HG03045 (cell line): ENCODE measurements at regions not wholly inside any gene's neighbourhood (a gene's known extent, or its start where the extent isn't known, plus 50 kb on each side); places are given as distances from the start of the nearest gene placed in this dataset.
A peak's percentile ranks its signal among the peaks of the same experiment; 100 is the strongest.
"Not testable (repeated sequence)": the region's sequence is repeated elsewhere in the genome, so short reads cannot be mapped to it uniquely, and the experiment has no call there.

ENCODE experiments used
- ATAC-seq: cut with Tn5 transposase; IDR thresholded peaks from one replicate; pipeline ENCODE4 v1.9.1; 2021; ENCODE audit warnings: mild to moderate bottlenecking, moderate library complexity; ENCODE audit not compliant: unreplicated experiment

DNA sequence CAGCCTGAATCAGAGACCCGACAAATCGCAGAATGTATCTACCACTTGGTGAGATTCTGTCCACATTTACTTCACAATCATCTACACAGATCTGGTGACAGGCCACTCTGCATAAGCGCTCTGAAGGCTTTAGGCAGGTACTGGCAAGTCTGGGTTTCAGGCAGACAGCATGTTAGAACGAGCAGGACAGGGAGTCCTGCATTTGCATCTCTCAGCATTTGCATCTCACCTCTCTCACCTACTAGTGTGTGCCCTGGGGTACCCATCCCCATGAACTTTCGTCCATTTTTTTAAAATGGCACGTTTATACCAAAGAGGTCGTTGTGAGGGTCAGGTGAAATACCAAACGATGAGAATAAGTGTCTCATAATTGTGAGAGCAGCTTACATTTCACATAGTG, 108.2 kb downstream of the SPATA31A1 start:
- ATAC-seq, result peak; percentile 36

- peak; percentile 97 for ATAC-seq
Observed at GRCh38 chr9:39464122-39464777, 108.8 kb downstream of the SPATA31A1 start.

GRCh38 chr9:39474499-39474898, 119.0 kb downstream of the SPATA31A1 start:
- peak; percentile 98 for ATAC-seq

GRCh38 chr9:39483073-39483472, 127.6 kb downstream of the SPATA31A1 start:
- ATAC-seq, result not testable (repeated sequence)

DNA sequence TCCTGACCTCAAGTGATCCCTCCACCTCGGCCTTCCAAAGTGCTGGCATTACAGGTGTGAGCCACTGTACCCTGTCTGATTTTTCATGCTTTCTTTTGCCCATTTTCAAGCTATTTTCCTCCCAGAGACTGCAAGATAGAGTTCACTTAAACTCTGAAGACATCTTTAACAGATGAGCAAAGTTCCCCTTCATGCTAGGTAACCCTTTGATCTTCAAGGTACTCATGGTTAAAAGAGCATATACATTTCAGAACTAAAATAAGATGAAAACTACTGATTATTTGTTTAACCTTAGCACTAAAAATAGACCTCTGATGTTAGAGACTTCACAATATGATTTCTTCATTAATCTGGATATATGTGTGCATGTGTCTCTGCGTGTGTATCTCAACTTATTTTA, 128.4 kb downstream of the SPATA31A1 start:
- ATAC-seq, result peak; percentile 7

DNA sequence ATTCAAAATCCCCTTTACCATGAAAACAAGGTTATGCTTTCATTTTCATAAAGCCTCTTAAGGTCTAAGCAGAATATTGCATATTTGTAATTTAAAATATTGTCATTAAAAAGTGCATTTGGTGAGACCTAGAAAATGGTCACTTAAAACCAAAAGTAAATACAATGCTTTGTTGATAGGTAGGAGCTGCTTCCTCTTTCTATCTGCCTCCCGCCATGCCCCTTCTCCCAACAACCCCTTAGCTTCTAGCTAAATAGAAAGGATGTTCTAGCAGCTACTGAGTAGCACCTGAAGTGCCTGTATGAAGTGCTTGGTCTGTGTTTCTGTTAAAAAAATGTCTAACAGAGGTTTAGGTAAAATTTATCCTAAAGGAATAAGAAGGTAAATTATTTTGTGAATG, 128.8 kb downstream of the SPATA31A1 start:
- peak; percentile 73 for ATAC-seq

DNA sequence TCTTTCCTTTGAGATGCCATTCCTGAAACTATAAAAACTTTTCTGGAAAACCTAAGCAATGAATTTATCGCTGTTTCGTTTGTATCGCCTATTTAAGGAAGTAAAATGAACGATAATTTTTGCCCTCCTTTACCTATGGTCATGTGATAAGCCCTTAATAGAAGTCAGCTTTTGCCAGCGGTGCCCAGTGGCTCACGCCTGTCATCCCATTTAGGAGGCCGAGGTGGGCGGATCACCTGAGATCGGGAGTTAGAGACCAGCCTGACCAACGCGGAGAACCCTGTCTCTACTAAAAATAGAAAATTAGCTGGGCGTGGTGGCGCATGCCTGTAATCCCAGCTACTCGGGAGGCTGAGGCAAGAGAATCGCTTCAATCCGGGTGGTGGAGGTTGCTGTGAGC, 132.0 kb downstream of the SPATA31A1 start:
- not testable (repeated sequence) for ATAC-seq

DNA sequence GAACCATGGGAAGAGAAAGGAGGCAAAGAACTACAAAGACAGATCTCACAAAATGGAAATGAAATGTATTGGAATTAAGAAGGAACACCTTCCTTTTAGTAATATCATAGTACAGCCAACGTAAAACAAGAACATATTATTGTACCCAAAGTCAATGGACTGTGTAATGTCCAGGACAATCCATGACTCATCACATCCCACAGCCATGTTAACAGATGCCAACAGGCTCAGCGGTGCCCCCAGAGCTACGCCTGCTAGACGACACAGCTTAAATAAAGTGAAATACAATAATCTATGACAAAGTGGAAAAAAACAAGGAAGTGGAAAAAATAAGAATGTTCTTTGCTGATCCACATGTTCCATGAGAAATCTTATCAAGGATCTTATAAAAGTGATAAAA, 140.8 kb downstream of the SPATA31A1 start:
- not testable (repeated sequence) for ATAC-seq

DNA sequence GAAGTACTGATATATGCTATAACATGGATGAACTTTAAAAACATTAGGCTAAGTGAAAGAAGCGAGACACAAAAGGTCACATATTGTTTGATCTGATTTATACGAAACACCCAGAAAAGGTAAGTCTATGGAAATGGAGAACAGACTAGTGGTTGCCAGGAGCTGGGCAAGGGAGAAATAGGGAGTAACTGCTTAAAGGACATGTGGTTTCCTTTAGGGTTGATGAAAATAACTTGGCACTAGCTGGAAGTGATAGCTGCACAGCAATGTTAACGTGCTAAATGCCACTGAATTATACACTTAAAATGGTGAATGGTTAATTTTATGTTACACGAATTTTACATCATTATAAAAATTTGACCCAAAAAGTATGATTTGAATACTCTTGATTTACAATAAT, 147.7 kb downstream of the SPATA31A1 start:
- not testable (repeated sequence) for ATAC-seq

- not testable (repeated sequence) for ATAC-seq
Observed at GRCh38 chr9:39527387-39528029, 172.0 kb downstream of the SPATA31A1 start.

GRCh38 chr9:39532597-39532996, 177.1 kb downstream of the SPATA31A1 start:
- ATAC-seq, result not testable (repeated sequence)

DNA sequence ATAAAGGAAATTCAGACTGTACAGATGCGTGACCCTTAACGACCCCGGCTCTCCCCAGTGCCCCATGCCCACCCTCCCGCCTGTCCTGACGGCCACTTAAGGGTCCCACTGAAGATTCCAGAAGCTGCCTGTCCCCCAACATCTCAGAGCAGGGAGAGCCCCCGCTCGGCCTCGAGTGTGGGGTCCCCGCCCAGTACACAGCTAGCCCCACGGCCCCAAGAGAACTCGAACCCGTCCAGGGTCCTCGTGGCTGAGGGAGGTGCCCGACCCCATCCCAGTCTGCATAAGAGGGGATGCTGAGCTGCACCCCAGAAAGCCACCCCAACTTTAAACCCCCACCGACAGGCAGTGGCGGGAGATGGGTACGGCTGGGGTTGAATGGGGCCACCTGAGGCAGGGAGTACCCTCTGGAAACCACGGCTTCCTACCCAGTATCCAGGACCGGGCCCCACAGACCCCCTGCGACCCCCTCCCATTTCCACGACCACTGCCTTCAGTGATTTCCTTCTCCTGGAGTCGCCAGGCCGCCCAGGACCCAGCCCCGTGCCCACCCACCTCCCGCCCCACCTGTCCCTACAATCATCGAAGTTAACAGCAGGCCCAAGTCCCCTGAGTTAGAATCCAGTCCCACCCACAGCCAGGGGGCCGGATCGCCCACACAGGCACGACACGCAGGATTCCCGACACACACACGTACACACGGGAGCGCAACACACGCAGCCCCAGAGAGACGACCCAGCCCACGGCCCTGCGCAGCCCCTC, 177.7 kb downstream of the SPATA31A1 start:
- ATAC-seq, result not testable (repeated sequence)

GRCh38 chr9:39533763-39534548, 178.5 kb downstream of the SPATA31A1 start:
- ATAC-seq, result not testable (repeated sequence)

- ATAC-seq, result not testable (repeated sequence)
Observed at GRCh38 chr9:39534897-39535296, 179.4 kb downstream of the SPATA31A1 start.

DNA sequence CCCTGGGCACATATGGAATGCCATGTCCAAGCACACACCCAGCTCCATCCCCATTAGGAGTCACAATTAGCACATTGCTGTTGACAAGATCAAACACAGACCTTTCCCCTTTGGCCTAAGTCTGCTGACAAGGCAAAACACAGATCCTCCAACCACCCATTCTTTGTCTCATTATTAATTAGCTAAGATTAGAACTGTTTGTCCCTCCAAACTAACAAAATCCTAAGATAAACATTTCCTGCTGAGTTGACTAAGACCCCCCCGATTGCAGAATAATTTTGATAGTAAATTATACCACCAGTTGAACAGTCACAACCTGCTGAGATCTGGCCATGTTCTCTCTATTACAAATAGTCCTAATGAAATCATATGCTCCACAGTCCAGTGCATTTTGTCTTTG, 186.7 kb downstream of the SPATA31A1 start:
- ATAC-seq, result not testable (repeated sequence)

GRCh38 chr9:39545079-39545478, 189.6 kb downstream of the SPATA31A1 start:
- not testable (repeated sequence) for ATAC-seq

GRCh38 chr9:39550573-39550972, 195.1 kb downstream of the SPATA31A1 start:
- not testable (repeated sequence) for ATAC-seq

- ATAC-seq, result not testable (repeated sequence)
Observed at GRCh38 chr9:39551544-39551943, 196.1 kb downstream of the SPATA31A1 start.

- not testable (repeated sequence) for ATAC-seq
Observed at GRCh38 chr9:39552242-39552881, 196.9 kb downstream of the SPATA31A1 start.

DNA sequence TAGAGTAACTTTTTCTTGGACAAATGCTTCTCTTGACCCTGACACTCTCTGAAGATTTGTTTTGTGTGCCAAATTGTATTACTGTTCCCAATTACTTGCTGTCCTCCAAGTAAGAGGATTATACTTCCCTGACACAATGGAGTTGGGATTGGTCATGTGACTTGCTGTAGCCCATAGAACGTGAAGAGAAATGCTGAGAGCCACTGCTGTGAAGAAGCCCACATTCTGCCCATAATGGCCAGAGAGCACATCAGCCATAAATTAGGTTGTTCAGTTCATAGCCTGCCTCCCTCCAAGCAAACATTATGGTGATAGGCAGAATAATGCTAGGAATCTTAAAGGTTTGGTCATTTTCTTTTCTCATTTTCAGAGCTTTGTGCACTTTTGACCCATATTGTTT, 198.9 kb downstream of the SPATA31A1 start:
- ATAC-seq, result not testable (repeated sequence)
